ENCODE measurements at regions not wholly inside any gene's neighbourhood (a gene's known extent, or its start where the extent isn't known, plus 50 kb on each side); places are given as distances from the start of the nearest gene placed in this dataset.

- no peak for DNase-seq
Measured at GRCh38 chr3:194738254-194739093, 52.8 kb downstream of the FAM43A start.

- DNase-seq: no peak
Measured at GRCh38 chr3:194739498-194740284, 54.0 kb downstream of the FAM43A start.

DNA sequence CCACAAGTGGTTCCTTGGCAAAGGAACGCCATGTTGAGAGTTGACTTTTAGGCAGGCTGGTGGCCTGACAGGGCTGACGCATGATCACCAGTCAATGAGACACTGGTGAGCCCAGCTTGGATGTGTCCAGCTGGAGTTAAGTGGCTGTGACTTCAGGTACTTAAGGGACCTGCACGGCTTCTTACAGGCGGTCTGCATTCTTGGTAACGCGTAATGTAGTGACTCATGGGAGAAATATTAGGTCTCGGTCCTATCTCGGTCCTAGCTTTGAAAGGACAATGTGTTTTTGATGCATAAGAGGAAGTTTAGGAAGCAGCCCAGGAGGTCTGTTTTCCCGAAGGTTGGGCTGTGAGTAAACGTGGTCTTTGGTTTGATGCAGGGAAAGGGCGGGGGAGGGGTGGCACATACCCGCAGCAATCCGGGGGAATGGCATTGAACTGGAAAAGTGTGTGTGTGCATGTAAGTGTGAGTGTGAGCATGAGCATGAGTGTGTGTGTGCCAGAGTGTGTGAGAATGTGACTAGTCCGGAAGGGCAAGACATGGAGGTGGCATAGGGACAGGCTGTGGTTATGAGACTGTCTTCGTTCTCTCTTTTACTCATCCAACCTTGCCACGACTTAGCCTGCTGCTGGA, 55.3 kb downstream of the FAM43A start:
- no peak for DNase-seq

DNA sequence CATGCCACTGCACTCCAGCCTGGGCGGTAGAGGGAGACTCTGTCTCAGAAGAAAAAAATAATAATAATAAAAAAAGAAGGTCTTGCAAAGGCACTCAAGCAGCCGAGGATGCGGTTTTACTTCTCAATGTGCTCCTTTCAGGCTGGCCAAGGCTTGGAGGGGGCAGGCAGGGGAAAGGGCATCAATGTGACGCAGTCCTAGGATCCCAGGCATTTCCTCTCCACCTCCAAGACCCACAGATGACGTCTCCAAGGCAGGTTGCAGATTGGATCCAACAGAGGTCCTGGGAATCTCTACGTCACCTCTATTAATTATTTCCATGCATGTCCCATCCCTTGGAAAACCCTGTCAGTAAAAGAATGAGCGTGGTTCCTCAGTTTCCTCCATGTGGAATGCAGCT, 56.2 kb downstream of the FAM43A start:
- DNase-seq: no peak

GRCh38 chr3:194744826-194745225, 59.1 kb downstream of the FAM43A start:
- DNase-seq: no peak

DNA sequence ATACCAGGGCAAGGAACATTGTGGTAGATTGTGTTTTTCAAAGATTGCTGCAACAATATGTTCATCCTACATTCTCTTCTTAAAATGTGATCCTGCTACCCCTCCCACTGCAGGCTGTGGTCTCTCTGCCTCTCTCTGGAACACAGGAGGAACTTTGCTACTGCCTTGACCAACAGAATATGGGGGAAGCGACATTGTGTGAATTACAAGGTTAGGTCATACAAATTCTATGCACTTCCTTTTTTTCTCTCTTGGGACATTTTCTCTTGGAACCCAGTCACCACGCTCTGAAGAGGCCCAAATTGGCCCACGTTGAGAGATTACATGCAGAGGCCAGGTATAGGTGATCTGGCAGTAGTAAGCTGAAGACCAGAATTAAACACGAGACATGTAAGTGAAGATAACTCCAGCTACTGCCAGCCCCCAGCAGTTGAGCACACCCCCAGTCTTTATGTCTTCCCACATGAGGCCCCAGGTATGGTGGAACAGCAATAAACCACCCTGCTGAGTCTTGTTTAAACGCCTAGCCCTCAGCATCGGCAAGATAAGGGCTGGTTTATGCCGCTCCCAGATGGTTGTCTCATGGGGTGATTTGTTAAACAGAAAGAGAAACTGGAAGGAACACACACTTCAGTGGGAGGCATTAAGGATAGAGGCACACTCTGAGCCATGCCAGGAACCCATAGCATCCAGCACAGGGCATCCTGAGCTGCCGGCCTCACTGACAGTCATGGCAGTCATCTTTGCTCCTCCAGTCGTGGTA, 59.9 kb downstream of the FAM43A start:
- DNase-seq: no peak

GRCh38 chr3:194748225-194748624, 62.5 kb downstream of the FAM43A start:
- DNase-seq: no peak

GRCh38 chr3:194749631-194750490, 64.2 kb downstream of the FAM43A start:
- DNase-seq: no peak

DNA sequence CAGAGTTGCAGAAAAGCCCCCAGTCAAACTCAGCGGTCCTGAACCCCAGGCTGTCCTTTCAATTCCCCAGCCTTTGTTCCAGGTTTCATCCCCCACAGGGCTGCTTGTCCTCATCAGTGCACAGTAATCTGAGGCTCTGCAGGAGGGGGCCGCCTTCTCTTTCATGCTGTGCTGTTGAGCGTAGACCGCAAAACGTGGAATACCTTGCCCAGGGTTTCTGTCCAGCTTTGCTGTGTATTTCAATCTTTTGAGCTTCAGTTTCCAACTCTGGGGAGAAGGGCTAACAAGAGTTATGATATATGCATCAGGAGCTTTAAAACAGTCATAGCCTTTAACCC, 64.8 kb downstream of the FAM43A start:
- no peak for DNase-seq

DNA sequence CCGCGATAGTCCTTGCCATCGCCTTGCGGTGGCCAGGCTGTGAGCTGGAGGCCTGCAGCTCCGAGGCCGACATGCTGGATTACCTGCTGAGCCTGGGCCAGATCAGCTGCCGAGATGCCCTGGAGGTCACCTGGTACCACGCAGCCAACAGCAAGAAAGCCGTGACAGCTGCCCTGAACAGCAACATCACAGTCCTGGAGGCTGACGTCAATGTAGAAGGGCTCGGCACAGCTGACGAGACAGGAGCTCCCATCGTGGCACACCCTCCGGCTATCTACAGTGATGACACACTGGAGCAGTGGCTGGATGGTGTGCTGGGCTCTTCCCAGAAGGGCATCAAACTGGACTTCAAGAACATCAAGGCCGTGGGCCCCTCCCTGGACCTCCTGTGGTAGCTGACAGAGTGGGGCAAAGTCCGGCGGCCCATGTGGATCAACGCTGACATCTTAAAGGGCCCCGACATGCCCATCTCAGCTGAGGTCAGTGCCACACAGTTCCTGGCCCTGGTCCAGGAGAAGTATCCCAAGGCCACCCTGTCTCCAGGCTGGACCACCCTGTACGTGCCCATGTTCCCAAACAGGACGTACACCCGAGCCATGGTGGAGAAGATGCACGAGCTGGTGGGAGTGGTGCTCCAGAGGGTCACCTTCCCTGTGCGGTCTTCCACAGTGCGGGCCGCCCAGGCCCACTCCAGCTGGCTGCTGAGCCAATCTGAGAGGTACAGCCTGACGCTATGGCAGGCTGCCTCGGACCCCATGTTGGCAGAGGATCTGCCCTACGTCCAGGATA, 70.2 kb downstream of the FAM43A start:
- no peak for DNase-seq

GRCh38 chr3:194756460-194756779, 70.7 kb downstream of the FAM43A start:
- DNase-seq: no peak

DNA sequence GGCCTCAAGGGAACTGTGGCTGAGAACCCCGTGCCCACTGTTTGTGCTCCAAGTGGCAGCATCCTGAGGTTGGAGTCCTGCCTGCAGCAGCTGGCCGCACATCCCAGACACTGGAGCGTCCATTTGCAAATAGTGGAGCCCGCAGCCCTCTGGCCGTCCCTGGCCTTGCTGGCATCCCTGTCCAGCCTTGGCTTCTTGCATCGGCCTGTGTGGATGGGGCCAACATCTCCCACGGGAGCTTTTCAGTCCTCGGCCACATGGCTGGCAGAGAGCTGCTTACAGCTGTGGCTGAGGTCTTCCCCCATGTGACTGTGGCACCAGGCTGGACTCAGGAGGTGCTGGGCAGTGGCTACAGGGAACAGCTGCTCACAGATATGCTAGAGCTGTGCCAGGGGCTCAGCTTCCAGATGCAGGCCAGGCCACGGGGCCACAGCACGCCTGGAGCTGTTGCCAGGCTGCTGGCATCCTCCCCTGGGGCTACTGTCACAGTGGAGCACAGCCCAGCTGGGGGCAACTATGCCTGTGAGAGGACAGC, 71.2 kb downstream of the FAM43A start:
- no peak for DNase-seq

- no peak for DNase-seq
Measured at GRCh38 chr3:194757647-194758061, 72.0 kb downstream of the FAM43A start.

DNA sequence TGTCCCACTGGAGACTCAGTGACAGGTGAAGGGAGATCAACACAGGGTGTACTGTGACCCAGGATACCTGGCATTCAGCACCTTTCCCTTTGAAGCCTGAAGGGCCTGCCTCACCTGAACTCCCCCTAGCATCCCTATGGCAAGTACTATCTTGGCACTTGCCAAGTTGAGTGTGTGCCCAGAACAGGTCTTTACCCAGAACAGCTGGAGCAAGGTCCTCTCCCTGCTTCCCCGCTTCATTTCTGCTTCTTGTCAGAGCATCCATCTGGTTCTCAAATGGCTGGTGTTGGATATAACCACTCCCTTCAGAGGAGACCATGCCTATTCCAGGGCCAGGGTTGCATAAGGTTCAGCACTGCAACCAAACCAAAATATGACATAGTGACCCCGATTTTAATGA, 73.0 kb downstream of the FAM43A start:
- no peak for DNase-seq

- no peak for DNase-seq
Measured at GRCh38 chr3:194760494-194761137, 74.9 kb downstream of the FAM43A start.

DNA sequence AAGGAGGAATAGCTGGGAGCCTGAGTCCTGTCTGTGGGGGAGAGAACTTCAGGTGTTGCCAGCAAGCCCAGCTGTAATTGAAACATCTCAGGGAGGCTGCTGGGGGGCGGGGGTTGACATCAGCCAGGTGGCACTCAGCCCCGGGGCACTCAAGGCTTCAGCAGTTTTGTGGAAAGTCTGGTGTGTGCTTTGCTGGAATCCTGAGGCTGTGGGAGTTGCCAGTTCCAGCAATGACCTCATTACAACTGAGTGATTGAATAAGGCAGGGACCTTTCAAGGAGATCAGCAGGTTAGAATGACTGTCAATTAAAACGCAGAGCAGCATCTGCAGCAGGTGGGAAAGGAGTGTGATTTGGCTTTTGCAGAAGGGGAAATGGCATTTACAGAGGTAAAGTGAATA, 75.7 kb downstream of the FAM43A start:
- DNase-seq: no peak

GRCh38 chr3:194766845-194767244, 81.2 kb downstream of the FAM43A start:
- no peak for DNase-seq

- DNase-seq: no peak
Measured at GRCh38 chr3:194767446-194768207, 81.9 kb downstream of the FAM43A start.

DNA sequence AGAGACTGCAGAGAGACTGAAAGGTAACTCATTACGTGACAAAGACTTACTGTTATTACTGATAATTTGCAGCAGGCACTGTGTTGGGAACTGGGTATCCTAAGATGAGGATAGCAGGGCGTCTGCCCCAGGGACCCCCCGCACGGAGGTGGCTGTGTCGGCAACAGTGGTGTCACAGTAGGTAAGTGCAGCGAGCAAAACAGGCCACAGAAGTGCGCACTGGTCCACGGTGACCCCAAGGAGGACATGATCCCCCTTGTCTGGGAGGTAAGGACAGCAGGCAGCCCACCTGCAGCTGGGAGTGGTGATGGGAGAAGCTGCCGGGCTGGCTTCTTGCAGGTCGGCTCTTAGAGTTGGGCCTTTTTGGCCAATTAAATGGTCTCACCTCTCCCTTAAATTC, 82.9 kb downstream of the FAM43A start:
- no peak for DNase-seq

Measured in activated CD4-positive, CD25-positive, alpha-beta regulatory T cell treated with anti-CD3 and anti-CD28 coated beads, Interleukin-2, amount 50 U/mL, for 72 hours (primary cell).